Middle frontal gyrus (tissue), 1 donor: ENCODE measurements at regions not wholly inside any gene's neighbourhood (a gene's known extent, or its start where the extent isn't known, plus 50 kb on each side); places are given as distances from the start of the nearest gene placed in this dataset.
"Not testable (repeated sequence)": the region's sequence is repeated elsewhere in the genome, so short reads cannot be mapped to it uniquely, and the experiment has no call there.

Experiments
- DNase-seq: peaks from one replicate; pipeline ENCODE4 v3.0.0-alpha.2; 2015; ENCODE audit warnings: low spot score; ENCODE audit errors: extremely low spot score

GRCh38 chr9:25048098-25048724 lies 502.5 kb upstream of the IZUMO3 start:
- no peak for DNase-seq

- DNase-seq, result not testable (repeated sequence)
Measured at GRCh38 chr9:25045469-25045868, 499.8 kb upstream of the IZUMO3 start.

DNA sequence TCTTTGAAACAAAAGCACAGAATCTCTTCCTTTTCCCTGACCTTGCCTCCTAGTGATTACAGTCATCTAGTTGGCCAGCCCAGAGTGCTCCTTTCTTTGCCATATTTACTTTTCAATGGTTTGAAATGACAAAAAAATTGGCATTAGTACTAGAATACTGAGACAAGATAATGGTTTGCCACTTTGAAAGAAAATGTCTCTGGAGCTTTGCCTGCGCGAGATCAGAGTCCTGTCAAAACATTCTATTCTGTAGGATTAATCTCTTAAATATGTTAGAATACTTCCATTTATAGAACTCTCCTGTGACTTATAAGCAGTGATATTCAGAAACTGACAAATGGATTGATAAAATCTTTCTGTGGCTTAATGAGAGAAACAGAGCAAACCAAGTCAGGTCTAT lies 484.0 kb upstream of the IZUMO3 start:
- DNase-seq, result no peak

- DNase-seq, result no peak
Measured at GRCh38 chr9:25025686-25026085, 480.0 kb upstream of the IZUMO3 start.

DNA sequence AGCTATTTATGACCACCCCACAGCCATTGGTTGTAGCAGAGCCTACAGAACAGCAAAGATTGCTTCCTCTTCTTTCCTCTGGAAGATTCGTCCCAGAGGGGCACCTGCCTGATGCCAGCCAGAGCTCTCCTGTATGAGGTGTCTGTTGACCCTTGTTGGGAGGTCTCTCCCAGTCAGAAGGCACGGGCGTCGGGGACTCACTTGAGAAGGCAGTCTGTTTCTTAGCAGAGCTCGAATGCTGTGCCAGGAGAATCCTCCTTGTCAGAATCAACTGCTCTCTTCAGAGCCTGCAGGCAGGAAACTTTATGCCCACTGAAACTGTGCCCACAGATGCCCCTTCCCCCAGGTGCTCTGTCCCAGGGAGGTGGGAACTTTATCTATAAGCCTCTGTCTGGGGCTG lies 479.5 kb upstream of the IZUMO3 start:
- DNase-seq, result no peak

DNA sequence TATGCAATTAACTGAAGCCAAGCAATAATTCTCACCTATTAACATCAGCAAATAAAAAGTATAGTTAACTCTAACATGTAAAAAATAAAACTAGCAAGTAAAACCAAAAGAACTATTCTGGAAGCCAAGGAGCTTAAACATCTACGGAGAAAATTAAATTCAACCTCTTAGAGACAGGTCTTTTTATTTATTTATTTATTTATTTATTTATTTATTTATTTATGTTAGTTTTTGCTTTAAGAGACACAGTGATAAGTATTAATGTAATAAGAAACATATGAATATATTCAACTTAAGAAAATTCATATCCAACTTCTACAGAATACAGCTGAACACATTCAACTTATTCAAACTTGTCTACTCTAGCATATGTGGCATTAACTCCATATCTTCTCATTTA lies 472.1 kb upstream of the IZUMO3 start:
- no peak for DNase-seq

GRCh38 chr9:25010027-25010662 lies 464.4 kb upstream of the IZUMO3 start:
- DNase-seq, result no peak

DNA sequence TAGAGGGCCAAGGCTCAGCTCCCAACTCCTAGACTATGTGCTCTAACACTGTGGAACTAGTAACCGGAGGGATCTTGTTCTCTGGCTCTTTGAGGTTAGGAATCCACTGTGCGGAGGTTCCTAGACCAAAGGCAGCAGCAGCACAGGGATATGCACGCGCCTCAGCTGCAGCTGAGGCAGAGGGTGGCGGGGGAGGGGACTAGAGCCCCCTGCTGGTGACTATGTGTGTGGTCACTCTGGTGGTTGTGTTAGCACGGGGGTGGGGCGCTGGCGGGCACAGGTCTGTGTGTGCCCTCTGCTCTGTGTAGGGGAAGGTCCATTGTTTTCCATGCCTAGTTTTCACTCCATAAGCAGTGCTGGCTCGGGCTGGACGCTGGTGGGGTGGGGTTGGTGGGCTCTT lies 458.0 kb upstream of the IZUMO3 start:
- DNase-seq, result no peak

- DNase-seq, result no peak
Measured at GRCh38 chr9:24986331-24986730, 440.6 kb upstream of the IZUMO3 start.

GRCh38 chr9:24970780-24971179 lies 425.1 kb upstream of the IZUMO3 start:
- not testable (repeated sequence) for DNase-seq

- DNase-seq, result no peak
Measured at GRCh38 chr9:24961762-24962161, 416.1 kb upstream of the IZUMO3 start.

- DNase-seq, result no peak
Measured at GRCh38 chr9:24953070-24953469, 407.4 kb upstream of the IZUMO3 start.

- no peak for DNase-seq
Measured at GRCh38 chr9:24939109-24939850, 393.6 kb upstream of the IZUMO3 start.

DNA sequence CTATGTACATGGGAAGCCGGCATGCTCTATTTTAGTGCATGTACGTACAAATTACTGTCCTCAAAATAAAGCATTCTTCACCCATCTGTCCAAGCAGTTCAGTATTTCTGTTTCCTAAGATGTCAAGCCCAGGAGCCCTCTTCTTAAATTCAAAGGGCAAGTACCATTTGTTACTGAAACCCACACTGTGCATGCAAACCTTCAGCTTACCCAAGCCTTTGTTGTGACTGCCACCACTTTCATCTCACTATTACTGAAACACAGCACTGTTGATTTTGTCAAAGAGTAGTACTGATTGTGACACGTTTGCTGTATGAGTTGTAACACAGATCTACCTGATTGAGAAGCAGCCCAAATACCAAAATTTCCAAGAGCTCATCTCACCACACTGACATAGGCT lies 390.4 kb upstream of the IZUMO3 start:
- no peak for DNase-seq

- DNase-seq, result no peak
Measured at GRCh38 chr9:24932785-24933184, 387.1 kb upstream of the IZUMO3 start.

GRCh38 chr9:24931894-24932293 lies 386.2 kb upstream of the IZUMO3 start:
- DNase-seq, result no peak

- DNase-seq, result no peak
Measured at GRCh38 chr9:24912767-24913166, 367.1 kb upstream of the IZUMO3 start.

- DNase-seq, result no peak
Measured at GRCh38 chr9:24901319-24901718, 355.6 kb upstream of the IZUMO3 start.

GRCh38 chr9:24900179-24900578 lies 354.5 kb upstream of the IZUMO3 start:
- no peak for DNase-seq

GRCh38 chr9:24899463-24899862 lies 353.8 kb upstream of the IZUMO3 start:
- DNase-seq, result peak; percentile 53

DNA sequence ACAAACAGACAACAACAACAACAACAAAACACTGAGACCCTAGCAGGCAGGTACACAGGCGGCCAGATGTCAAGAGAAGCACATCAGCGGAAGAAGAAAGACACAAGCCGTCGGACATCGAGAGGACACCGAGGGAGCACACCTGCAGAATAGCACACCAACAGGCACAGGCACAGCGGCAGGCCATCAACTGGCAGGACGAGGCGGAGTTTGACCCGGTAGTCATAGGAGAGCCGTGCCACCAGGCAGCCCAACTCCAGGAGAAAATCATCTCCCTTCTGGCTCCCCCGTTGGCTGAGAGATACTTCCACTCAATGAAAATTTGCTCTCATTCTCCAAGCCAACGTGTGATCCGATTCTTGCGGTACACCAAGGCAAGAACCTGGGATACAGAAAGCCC lies 352.1 kb upstream of the IZUMO3 start:
- no peak for DNase-seq

- no peak for DNase-seq
Measured at GRCh38 chr9:24881361-24881760, 335.7 kb upstream of the IZUMO3 start.

DNA sequence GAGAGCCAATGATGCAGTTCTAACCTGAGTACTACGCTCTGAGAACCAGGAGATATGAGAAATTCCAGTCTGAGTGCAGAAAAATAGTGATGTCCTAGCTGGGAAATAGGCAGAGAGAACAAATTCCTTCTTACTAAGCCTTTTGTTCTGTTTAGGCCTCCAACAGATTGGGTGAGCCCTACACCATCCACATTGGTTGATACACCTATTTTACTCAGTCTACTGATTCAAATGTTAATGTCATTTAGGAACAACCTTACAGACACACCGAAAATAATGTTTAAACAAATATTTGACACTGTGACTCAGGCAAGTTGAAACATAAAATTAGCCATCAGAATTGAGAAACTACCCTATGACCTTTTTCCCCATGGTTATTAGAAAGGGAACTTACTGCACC lies 333.9 kb upstream of the IZUMO3 start:
- no peak for DNase-seq
